ENCODE measurements at regions not wholly inside any gene's neighbourhood (a gene's known extent, or its start where the extent isn't known, plus 50 kb on each side); places are given as distances from the start of the nearest gene placed in this dataset.

DNA sequence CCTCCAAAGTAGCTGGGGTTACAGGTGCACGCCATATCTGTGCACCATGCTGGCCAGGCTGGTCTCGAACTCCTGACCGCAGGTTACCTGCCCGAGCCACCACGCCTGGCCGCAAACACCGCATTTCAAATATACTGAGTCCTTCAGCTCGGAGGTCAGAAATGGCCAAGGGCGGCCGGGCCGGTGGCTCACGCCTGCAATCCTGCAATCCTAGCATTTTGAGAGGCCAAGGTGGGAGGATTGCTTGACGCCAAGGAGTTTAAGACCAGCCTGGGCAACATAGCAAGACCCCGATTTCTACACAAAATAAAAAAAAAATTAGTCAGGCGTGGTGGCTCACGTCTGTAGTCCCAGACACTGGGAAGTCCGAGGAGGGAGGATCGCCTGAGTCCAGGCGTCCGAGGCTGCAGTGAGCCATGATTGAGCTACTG lies 71.9 kb upstream of the PPP2R3B start:
- no peak for TF ChIP-seq POLR2A (IDR thresholded peaks at IDR 0.05)
- TF ChIP-seq, protein P1, sequence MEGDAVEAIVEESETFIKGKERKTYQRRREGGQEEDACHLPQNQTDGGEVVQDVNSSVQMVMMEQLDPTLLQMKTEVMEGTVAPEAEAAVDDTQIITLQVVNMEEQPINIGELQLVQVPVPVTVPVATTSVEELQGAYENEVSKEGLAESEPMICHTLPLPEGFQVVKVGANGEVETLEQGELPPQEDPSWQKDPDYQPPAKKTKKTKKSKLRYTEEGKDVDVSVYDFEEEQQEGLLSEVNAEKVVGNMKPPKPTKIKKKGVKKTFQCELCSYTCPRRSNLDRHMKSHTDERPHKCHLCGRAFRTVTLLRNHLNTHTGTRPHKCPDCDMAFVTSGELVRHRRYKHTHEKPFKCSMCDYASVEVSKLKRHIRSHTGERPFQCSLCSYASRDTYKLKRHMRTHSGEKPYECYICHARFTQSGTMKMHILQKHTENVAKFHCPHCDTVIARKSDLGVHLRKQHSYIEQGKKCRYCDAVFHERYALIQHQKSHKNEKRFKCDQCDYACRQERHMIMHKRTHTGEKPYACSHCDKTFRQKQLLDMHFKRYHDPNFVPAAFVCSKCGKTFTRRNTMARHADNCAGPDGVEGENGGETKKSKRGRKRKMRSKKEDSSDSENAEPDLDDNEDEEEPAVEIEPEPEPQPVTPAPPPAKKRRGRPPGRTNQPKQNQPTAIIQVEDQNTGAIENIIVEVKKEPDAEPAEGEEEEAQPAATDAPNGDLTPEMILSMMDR (IDR thresholded peaks at IDR 0.05), result no peak
- no peak for TF ChIP-seq POLR2AphosphoS5 (IDR thresholded peaks at IDR 0.05)

Data from sigmoid colon (tissue), 4 donors.